ENCODE measurements at regions not wholly inside any gene's neighbourhood (a gene's known extent, or its start where the extent isn't known, plus 50 kb on each side); places are given as distances from the start of the nearest gene placed in this dataset.

GRCh38 chr3:20811006-20811405 lies 625.0 kb upstream of the SGO1 start:
- ChIA-PET CTCF (no interaction called here), POLR2A (no interaction called here)
- Histone ChIP-seq H3K4me3 (ENCODE audit: low read depth in 2 of 2, low read length in 2 of 2) (no peak overlapping the region), H3K36me3 (ENCODE audit: control insufficient read depth, insufficient read depth, low read length) (no peaks in the 10 kb centered on the region), H3K27me3 (ENCODE audit: control insufficient read depth, insufficient read depth, low read length) (no peaks in the 10 kb centered on the region), H3K27ac (ENCODE audit: low read length) (no peak overlapping the region), H3K4me1 (ENCODE audit: control insufficient read depth, insufficient read depth, low read length) (no peaks in the 10 kb centered on the region), H3K9me3 (ENCODE audit: control insufficient read depth, insufficient read depth, low read depth, low read length) (no peaks in the 10 kb centered on the region)
- no peak for DNase-seq (ENCODE audit: low read depth, low spot score)
- no TSS peak for BruUV-seq (replicated peaks)
- TF ChIP-seq TCF7L2 (IDR thresholded peaks at IDR 0.05; ENCODE audit: low read depth, low read length) (no peak), POLR2AphosphoS5 (IDR thresholded peaks at IDR 0.05; ENCODE audit: low read depth, low read length) (no peak), SIN3A (IDR thresholded peaks at IDR 0.05; ENCODE audit: borderline replicate concordance, insufficient read depth, low read depth, low read length) (no peak)
- no peak for ATAC-seq
- intact Hi-C loops (cut with micrococcal nuclease; ENCODE audit: unreplicated experiment) (no loop called here), in situ Hi-C loops (cut with HindIII; ENCODE audit: low pct_unique_long_range_greater_than_20kb, low sequenced_read_pairs) (no loop called here)

DNA sequence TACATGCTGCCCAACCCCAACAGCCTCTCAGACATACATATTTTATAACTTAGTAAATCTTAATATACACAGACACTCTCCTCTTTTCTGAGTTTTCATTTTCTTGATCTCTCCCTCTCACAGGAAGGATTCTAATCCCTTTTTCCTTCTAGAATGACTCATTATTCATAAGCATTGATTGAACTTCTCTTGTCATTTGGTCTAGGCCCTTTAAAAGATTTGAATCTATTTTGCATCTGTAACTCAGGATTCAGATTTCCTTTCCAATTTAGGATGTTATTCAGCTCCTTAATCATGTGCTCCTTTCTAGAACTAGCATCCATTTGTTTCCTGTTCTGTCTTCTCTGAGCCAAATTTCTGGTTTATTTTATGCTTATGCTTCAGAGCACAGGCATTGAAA lies 624.5 kb upstream of the SGO1 start:
- no peak overlapping the region for H3K4me3 ChIP-seq (ENCODE audit: low read depth in 2 of 2, low read length in 2 of 2)
- no peaks in the 10 kb centered on the region for H3K27me3 ChIP-seq (ENCODE audit: control insufficient read depth, insufficient read depth, low read length)
- no peak for ATAC-seq
- POLR2A ChIA-PET = no interaction called here
- H3K4me1 ChIP-seq (ENCODE audit: control insufficient read depth, insufficient read depth, low read length) = no peaks in the 10 kb centered on the region
- CTCF ChIA-PET = no interaction called here
- no peaks in the 10 kb centered on the region for H3K36me3 ChIP-seq (ENCODE audit: control insufficient read depth, insufficient read depth, low read length)
- BruUV-seq (replicated peaks) = no TSS peak
- no peak for DNase-seq (ENCODE audit: low read depth, low spot score)
- no peaks in the 10 kb centered on the region for H3K9me3 ChIP-seq (ENCODE audit: control insufficient read depth, insufficient read depth, low read depth, low read length)
- H3K27ac ChIP-seq (ENCODE audit: low read length) = no peak overlapping the region
- TF ChIP-seq POLR2AphosphoS5 (IDR thresholded peaks at IDR 0.05; ENCODE audit: low read depth, low read length) = no peak
- no peak for TF ChIP-seq SIN3A (IDR thresholded peaks at IDR 0.05; ENCODE audit: borderline replicate concordance, insufficient read depth, low read depth, low read length)
- TF ChIP-seq TCF7L2 (IDR thresholded peaks at IDR 0.05; ENCODE audit: low read depth, low read length) = no peak
- no peak for TF ChIP-seq REST (IDR thresholded peaks at IDR 0.05; ENCODE audit: insufficient read depth in 1 of 2, low read depth in 2 of 2, low read length in 1 of 2)
- TF ChIP-seq CTCF (IDR thresholded peaks at IDR 0.05) = no peak
- intact Hi-C loops (cut with micrococcal nuclease; ENCODE audit: unreplicated experiment) (no loop called here), in situ Hi-C loops (cut with HindIII; ENCODE audit: low pct_unique_long_range_greater_than_20kb, low sequenced_read_pairs) (no loop called here)

GRCh38 chr3:20809356-20809755 lies 623.4 kb upstream of the SGO1 start:
- no peak for ATAC-seq
- ChIA-PET POLR2A (no interaction called here), CTCF (no interaction called here)
- no peak for TF ChIP-seq SIN3A (IDR thresholded peaks at IDR 0.05; ENCODE audit: borderline replicate concordance, insufficient read depth, low read depth, low read length)
- no peak for TF ChIP-seq REST (IDR thresholded peaks at IDR 0.05; ENCODE audit: insufficient read depth in 1 of 2, low read depth in 2 of 2, low read length in 1 of 2)
- TF ChIP-seq POLR2AphosphoS5 (IDR thresholded peaks at IDR 0.05; ENCODE audit: low read depth, low read length) = no peak
- TF ChIP-seq TCF7L2 (IDR thresholded peaks at IDR 0.05; ENCODE audit: low read depth, low read length) = no peak
- no peak for TF ChIP-seq CTCF (IDR thresholded peaks at IDR 0.05)
- H3K9me3 ChIP-seq (ENCODE audit: control insufficient read depth, insufficient read depth, low read depth, low read length) = no peaks in the 10 kb centered on the region
- H3K4me3 ChIP-seq (ENCODE audit: low read depth in 2 of 2, low read length in 2 of 2) = no peak overlapping the region
- H3K4me1 ChIP-seq (ENCODE audit: control insufficient read depth, insufficient read depth, low read length) = no peaks in the 10 kb centered on the region
- no peaks in the 10 kb centered on the region for H3K27me3 ChIP-seq (ENCODE audit: control insufficient read depth, insufficient read depth, low read length)
- intact Hi-C loops (cut with micrococcal nuclease; ENCODE audit: unreplicated experiment) = no loop called here
- no TSS peak for BruUV-seq (replicated peaks)
- no peak for DNase-seq (ENCODE audit: low read depth, low spot score)
- H3K27ac ChIP-seq (ENCODE audit: low read length) = no peak overlapping the region
- no peaks in the 10 kb centered on the region for H3K36me3 ChIP-seq (ENCODE audit: control insufficient read depth, insufficient read depth, low read length)
- in situ Hi-C loops (cut with HindIII; ENCODE audit: low pct_unique_long_range_greater_than_20kb, low sequenced_read_pairs) = no loop called here

All from Panc1 (cell line).